NCI-H82 (cell line): ENCODE measurements at regions not wholly inside any gene's neighbourhood (a gene's known extent, or its start where the extent isn't known, plus 50 kb on each side); places are given as distances from the start of the nearest gene placed in this dataset.
"Not testable (repeated sequence)": the region's sequence is repeated elsewhere in the genome, so short reads cannot be mapped to it uniquely, and the experiment has no call there.

Source experiments
- DNase-seq: peaks from one replicate; lab custom pipeline; 2025; lab: John Stamatoyannopoulos, UW

DNA sequence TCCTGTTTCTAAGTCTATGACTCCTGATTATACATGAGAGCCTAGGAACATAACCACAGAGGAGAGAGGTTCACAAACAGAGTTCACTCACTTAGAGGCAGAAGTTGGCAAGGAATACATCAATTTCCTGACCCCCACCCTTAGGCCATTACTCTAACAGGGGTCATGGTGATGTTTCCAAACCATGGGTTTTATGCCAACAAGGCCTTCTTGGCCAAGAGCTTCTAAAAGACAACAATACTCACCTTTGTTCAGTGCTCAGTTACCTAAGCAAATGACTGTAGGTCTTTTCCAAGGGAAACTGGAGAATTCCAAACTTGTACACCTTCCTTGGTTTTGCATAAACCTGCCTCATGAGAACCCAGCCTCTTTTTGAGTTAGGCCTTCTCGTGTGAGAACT, 52.6 kb downstream of the ERICH4 start:
- no peak for DNase-seq

DNA sequence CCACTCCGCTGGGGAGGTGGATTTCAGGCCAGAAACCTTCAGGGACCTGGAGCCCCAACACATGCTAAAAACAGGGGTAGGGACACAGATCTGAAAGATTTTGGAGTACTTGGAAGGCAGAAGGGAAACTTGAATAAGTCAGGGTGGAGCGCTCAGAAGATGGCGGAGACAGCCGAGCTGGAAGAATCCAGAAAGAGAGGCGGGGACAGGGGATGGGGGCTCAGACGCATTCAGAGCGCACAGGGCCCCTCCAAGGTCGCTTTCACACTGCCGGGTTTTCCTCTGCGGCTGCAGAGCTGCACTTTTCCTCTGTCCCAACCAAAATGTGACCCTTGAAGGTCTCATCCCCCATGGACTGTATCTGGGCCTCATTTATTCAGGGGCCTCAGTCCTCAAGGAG, 56.9 kb downstream of the ERICH4 start:
- DNase-seq = no peak

DNA sequence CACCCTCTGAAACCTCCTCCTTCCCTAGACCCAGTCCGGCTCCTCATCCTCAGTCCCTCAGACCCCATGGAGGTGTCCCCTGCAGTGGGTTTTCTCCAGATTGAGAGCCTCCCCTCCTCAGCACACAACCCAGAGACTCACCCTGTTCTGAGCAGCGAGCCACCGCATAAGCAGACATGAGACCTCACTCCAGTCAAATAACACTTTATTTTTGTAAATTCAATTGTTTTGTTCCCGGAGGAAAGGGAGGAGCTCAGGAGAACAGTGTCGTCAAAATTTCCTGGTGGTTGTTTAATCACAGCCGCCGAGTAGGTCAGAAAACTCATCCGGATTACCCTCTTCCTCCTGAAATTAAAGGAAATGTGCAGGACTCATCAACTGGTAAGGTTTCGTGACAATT, 57.5 kb downstream of the ERICH4 start:
- DNase-seq = no peak

DNA sequence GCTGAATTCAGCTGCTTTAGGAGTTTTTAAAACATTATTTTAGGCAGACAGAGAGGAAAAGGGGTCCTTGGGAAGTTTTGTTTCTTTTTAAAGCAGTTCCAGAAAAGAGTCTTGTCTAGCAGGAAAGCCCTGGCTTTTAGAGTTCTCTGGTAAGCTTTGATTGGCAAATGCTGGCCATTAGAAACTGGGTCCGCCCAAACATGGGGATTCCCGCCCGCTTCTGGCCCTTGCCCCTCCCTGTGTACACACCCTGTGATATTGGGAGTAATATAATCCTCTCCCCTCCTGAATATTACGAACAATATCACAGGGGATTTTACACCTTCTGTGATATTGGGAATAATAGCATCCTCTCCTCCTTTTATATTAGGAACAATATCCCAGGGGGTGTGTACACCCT, 58.9 kb downstream of the ERICH4 start:
- no peak for DNase-seq

DNA sequence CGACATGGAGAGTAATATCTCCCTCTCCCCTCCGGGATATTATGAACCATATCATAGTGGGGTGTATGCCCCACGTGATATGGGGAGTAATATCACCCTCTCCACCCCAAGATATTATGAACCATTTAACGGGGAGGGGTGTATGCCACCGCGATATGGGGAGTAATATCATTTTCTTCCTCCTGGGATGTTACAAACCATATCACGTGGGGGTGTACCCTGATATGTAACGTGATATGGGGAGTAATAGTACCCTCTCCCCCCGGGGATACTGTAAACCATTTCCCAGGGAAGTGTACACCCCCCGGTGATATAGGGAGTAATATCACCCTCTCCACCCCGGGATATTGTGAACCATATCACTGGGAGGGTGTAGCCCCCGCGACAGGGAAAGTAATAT, 62.1 kb downstream of the ERICH4 start:
- DNase-seq = no peak

DNA sequence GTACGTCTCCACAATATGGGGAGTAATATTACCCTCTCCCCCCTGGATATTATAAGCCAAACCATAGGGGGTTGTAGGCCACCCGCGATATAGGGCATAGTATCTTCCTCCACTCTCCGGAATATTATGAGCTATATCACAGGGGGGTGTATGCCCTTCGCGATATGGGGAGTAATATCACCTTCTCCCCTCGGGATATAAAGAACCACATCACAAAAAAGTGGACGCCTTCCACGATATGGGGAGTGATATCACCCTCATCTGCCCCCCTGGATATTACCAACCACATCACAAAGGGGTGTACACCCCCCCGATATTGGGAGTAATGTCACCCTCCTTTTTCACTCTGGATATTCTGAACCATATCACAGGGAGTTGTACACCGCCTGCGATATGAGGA, 65.5 kb upstream of the CEACAM21 start:
- DNase-seq = no peak

DNA sequence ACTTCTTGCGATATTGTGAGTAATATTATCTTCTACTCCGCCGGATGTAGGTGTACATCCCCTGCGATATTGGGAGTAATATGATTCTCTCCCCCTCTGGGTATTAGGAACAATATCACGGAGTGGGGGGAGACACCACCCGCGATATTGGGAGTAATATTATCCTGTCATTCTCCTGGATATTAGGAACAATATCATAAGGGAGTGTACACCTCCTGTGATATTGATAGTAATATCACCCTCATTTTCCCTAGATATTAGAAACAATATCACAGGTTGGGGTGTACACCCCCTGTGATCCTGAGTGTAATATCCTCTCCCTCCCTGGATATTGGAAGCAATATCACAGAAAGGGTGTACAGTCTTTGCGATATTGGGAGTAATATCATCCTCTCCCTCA, 64.3 kb upstream of the CEACAM21 start:
- DNase-seq = no peak

DNA sequence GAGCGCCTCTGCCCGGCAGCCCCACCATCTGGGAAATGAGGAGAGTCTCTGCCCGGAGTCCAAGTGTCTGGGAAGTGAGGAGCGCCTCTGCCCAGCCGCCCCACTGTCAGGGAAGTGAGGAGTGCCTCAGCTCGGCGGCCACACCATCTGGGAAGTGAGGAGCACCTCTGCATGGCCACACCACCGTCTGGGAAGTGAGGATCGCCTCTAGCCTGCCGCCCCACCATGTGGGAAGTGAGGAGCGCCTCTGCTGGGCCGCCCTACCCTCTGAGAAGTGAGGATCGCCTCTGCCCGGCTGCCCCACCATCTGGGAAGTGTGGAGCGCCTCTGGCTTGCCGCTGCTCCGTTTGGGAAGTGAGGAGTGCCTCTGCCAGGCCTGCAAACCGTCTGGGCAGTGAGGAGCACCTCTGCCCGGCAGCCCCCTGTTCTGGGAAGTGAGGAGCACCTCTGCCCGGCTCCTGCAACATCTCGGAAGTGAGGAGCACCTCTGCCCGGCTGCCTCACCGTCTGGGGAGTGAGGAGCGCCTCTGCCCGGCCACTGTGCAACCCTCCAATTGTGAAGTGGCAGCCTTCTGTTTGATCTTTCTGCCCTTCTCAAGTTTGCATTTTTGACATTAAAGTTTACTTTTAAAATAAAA, 60.8 kb upstream of the CEACAM21 start:
- DNase-seq = no peak

DNA sequence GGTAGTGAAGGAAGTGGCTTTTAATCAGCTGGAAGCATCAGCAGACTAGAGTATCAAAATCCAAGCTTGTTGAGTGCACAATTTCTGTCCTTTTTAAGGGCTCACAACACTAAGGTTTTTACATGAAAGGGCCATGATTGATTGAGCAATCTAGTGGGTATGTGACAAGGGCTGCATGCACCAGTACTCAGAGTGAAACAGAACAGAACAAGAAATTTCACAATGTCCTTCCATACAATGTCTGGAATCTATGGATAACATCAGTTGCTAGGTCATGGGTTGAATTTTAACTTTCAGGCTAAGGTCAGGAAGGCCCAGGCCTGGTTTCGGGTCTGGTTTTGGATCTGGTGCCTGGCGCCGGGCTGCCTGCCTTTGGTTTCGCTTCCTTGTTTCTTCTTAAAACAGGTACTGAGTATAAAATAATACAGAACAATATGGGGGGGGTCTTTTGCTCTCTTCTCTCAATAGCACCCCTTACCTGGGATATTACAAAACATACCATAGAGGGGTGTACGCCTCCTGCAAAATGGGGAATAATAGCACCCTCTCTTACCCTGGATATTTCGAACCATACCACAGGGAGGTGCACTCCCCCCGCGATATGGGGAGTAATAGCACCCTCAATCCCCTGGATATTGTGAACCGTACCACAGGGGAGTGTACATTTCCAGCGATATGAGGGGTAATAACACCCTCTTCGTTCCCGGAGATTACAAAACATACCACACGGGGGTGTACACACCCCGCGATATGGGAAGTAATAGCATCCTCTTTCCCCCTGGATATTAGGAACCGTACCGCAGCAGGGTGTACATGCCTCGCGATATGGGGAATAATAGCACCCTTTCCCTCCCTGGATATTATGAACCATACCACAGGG, 59.4 kb upstream of the CEACAM21 start:
- DNase-seq = peak; percentile 8

DNA sequence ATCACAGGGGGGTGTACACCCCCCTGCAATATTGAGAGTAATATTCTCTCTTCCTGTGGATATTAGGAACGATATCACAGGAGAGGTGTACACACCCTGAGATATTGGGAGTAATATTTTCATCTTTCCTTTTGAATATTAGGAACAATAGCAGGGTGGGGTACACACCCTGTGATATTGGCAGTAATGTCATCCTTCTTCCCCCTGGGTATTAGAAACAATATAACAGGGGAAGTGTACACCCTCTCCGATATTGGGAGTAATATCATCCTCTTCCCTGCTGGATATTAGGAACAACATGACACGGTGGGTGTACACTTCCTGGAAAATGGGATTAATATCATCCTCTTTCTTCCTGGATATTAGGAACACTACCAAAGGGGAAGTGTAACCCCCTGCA, 57.8 kb upstream of the CEACAM21 start:
- DNase-seq = no peak

DNA sequence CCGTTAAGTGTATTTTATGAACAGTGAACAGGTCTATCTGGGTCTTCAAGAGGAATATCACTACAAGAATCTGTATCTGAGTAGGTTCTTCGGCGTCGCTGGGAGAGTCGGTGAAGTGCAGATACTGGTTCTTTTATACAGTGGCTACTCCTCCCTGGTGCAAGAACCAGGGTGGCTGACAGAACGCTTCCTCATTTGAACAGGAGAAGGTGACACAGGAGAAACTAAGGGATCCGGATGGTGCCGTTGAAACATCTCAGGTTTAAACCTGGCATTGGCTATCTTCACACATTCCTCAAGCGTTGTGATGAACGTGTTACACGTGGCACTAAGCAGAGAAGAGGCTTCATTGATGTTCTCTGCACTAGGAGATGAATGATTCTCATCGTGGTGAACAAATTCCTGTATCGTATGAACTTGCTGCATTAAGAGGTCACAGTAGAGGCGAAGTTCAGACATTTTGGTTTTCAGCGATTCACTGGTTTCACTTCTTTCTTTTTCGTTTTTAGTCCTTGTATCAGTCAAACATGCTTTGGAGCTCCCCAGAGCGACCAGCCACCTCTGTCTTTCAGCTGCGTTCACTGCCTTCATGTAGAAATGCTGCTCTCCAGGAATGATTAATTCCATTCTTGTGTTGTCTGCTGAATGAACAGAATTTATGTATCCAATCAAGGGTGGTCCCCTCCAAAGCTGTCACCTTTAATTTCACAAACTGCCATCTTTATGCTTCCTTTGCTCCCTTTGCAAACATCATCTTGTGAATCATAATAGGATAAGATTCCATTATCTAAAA, 54.6 kb upstream of the CEACAM21 start:
- DNase-seq = not testable (repeated sequence)

DNA sequence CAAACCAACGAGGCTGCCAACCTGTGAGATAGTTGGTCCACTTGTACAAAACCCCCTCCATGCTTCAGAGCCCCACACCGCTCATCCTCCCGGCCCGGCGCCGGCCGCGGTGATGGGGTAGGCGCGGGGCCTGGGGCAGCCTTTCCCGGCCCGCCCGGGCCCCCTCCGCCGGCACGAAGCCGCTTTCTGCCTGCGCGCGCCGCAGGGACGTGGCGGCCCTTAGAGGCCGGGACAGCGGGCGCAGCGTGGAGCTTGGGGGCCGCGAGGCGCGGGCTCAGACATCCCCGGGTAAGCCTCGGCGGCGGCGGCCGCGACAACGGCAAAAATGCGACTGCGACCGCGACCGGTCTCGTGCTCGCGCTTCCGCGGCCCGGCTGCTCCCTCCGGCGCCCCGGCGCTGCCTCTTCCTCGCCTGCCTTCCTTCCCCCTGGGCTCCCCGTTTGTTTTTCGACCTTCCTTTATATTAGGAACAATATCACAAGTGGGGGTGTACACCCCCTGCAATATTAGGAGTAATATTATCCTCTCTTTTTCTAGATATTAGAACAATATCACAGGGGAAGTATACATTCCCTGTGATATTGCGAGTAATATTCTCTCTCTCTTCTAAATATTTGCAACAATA, 53.9 kb upstream of the CEACAM21 start:
- peak; percentile 19 for DNase-seq

DNA sequence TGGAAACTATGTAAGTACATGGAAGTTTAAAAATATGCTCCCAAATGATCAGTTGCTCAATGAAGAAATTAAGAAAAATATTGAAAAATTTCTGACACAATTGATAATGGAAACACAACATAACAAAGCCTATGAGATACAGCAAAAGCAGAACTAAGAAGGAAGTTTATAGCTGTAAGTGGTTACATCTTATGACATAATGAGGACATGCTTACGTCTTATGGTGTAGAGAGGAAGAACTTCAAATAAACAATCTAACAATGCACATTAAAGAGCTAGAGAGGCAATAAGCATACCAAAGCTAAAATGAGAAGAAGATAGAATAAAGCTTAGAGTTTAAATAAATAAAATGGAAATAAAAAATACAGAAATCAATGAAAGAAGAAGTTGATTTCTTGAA, 50.0 kb upstream of the CEACAM21 start:
- no peak for DNase-seq
